ENCODE measurements at regions not wholly inside any gene's neighbourhood (a gene's known extent, or its start where the extent isn't known, plus 50 kb on each side); places are given as distances from the start of the nearest gene placed in this dataset.

DNA sequence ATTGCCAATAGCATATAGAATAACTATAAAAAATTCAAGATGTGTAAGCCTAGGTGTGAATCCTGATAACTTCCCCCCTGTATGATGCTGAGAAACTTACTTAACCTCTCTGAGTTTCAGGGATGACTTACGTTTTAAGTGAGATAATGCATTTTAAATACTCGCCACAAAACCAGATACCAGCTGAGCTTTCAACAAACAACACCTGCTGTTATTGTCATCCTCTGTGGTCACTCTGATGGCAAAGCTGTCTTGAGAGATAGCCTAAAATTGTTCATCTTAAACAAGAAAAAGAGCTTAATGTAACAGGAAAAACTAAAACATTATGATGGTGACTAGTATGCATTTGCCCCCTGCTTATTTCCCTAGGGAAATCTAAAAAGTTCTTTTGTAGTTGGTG lies 131.5 kb downstream of the RAD51AP2 start:
- no peak for TF ChIP-seq POLR2AphosphoS5 (IDR thresholded peaks at IDR 0.05)
- TF ChIP-seq, protein P1, sequence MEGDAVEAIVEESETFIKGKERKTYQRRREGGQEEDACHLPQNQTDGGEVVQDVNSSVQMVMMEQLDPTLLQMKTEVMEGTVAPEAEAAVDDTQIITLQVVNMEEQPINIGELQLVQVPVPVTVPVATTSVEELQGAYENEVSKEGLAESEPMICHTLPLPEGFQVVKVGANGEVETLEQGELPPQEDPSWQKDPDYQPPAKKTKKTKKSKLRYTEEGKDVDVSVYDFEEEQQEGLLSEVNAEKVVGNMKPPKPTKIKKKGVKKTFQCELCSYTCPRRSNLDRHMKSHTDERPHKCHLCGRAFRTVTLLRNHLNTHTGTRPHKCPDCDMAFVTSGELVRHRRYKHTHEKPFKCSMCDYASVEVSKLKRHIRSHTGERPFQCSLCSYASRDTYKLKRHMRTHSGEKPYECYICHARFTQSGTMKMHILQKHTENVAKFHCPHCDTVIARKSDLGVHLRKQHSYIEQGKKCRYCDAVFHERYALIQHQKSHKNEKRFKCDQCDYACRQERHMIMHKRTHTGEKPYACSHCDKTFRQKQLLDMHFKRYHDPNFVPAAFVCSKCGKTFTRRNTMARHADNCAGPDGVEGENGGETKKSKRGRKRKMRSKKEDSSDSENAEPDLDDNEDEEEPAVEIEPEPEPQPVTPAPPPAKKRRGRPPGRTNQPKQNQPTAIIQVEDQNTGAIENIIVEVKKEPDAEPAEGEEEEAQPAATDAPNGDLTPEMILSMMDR (IDR thresholded peaks at IDR 0.05; ENCODE audit: poor library complexity, severe bottlenecking): no peak
- TF ChIP-seq, protein P2, sequence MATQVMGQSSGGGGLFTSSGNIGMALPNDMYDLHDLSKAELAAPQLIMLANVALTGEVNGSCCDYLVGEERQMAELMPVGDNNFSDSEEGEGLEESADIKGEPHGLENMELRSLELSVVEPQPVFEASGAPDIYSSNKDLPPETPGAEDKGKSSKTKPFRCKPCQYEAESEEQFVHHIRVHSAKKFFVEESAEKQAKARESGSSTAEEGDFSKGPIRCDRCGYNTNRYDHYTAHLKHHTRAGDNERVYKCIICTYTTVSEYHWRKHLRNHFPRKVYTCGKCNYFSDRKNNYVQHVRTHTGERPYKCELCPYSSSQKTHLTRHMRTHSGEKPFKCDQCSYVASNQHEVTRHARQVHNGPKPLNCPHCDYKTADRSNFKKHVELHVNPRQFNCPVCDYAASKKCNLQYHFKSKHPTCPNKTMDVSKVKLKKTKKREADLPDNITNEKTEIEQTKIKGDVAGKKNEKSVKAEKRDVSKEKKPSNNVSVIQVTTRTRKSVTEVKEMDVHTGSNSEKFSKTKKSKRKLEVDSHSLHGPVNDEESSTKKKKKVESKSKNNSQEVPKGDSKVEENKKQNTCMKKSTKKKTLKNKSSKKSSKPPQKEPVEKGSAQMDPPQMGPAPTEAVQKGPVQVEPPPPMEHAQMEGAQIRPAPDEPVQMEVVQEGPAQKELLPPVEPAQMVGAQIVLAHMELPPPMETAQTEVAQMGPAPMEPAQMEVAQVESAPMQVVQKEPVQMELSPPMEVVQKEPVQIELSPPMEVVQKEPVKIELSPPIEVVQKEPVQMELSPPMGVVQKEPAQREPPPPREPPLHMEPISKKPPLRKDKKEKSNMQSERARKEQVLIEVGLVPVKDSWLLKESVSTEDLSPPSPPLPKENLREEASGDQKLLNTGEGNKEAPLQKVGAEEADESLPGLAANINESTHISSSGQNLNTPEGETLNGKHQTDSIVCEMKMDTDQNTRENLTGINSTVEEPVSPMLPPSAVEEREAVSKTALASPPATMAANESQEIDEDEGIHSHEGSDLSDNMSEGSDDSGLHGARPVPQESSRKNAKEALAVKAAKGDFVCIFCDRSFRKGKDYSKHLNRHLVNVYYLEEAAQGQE (IDR thresholded peaks at IDR 0.05; ENCODE audit: borderline replicate concordance): no peak
- no peak for TF ChIP-seq EZH2 (IDR thresholded peaks at IDR 0.05; ENCODE audit: borderline replicate concordance, insufficient read depth, low read length, poor library complexity, severe bottlenecking)
- no peak for TF ChIP-seq TAF1 (IDR thresholded peaks at IDR 0.05; ENCODE audit: low read depth)

Measured in neural cell (in vitro differentiated cells).